Endothelial cell of hepatic sinusoid (primary cell): ENCODE measurements at regions not wholly inside any gene's neighbourhood (a gene's known extent, or its start where the extent isn't known, plus 50 kb on each side); places are given as distances from the start of the nearest gene placed in this dataset.

ENCODE experiments used
- in situ Hi-C: cut with HindIII; loops from 2 replicates; pipeline ENCODE4 v1.10.0; 2017; ENCODE audit warnings: low sequenced_read_pairs

DNA sequence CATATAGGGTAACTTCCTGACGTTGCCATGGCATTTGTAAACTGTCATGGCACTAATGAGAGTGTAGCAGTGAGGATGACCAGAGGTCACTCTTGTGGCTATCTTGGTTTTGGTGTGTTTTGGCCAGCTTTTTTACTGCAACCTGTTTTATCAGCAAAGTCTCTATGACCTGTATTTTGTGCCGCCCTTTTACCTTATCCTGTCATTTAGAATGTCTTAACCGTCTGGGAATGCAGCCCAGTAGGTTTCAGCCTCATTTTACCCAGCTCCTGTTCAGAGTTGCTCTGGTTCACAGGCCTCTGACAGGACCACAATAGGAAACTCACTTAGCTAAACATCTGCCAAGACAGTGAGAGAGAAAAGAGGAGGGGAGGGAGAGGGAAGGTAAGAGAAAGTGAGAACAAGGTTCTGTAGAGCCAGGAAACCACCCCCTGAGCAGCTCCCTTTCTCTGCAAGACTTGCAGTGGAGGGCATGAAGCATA, 64.8 kb upstream of the PLEKHG3 start:
- in situ Hi-C loops, result no loop called here

DNA sequence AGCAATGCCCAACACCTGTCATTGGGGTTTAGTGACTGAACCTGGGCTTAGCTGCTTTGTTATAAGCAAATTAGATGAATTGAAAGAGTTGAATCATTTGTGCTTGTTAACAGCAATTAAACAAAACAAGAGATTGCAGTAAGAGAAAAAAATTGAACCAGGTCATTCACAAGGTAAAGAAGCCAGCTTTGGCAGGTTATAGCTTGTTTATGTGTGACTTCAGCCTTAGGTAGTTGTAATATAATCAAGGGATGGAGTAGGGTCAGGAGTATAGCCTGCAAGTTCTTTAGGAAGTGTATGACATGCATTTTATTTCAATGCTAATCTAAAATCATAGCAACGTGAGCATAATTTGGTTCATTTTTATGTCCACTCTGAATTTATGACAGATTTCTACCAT, 63.4 kb upstream of the PLEKHG3 start:
- in situ Hi-C loops, result loop anchor here (5.0 kb wide), 1 partner anchor 99 kb away; the partner anchor contains the start of gene HSPA2

DNA sequence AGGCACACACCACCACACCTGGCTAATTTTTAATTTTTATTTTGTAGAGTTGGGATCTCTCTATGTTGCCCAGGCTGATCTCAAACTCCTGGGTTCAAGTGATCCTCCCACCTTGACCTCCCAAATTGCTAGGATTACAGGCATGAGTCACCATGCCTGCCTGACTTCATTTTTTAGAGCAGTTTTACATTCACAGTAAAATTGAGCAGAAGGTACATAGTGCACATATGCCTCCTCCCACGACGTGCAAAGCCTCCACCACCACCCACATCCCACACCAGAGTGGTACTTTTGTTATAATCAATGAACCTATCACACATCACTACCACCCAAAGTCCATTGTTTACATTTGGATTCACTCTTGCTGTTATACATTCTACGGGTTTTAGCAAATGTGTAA, 62.5 kb upstream of the PLEKHG3 start:
- in situ Hi-C loops, result loop anchor here (5.0 kb wide), 1 partner anchor 99 kb away; the partner anchor contains the start of gene HSPA2

DNA sequence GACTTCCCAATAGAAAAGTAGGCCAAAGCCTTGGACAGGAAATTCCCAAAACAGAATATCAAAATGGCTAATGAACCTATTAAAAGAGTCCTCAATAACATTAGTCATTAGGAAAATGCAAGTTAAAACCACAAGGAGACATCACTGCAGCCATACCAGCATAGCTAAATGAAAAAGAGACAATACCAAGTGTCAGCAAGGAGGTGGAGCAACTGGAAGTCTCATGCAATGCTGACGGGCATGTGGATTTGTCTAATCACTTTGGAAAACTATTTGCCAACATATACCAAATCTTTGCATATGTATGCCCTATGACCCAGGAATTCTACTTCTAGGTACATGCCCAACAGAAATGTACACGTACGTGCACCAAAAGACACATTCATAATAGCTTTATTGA, 60.5 kb upstream of the PLEKHG3 start:
- in situ Hi-C loops, result loop anchor here (5.0 kb wide), 1 partner anchor 101 kb away; the partner anchor contains the start of gene HSPA2

DNA sequence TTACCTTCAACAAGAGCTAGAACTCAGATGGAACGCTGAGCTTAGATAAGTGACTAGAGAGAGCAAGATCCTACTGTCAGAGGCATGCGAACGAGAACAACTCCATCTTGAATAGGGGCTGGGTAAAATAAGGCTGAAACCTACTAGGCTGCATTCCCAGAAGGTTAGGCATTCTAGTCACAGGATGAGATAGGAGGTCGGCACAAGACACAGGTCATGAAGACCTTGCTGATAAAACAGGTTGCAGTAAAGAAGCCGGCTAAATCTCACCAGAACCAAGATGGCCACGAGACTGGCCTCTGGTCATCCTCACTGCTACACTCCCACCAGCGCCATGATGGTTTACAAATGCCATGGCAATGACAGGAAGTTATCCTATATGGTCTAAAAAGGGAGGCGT, 59.6 kb upstream of the PLEKHG3 start:
- in situ Hi-C loops, result loop anchor here (5.0 kb wide), 1 partner anchor 102 kb away; the partner anchor contains the start of gene HSPA2

DNA sequence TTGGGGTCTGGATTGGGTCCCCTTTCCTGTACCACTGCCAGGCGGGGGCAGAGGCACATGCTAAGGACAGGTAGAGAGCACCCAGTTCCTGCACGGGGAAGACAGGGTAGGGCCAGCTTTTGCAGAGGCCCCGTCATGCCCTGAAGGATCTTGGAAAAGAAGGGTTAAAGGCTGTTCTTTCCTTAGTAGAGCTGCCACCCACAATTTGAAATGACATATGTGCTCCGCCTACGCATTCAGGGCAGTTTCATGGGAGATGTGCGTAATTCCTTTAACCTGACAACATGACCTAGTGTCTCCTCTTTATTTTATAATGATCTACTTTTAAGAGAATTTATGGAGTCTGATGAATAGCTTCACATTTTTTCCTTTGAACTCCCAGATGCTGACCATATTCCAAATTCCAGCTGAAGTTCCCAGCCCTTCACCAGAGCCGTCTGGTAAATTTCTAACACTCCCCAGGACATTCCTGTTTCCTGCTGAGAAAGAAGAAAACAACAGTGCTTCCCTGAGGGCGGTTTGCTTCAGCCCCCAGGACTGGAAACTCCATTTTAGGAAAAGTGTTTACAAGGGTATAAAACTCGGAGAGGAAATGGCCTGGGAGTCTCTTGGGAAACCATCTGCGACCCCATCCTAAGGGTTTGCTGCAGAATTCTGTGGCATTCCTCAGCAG, 58.9 kb upstream of the PLEKHG3 start:
- in situ Hi-C loops, result no loop called here

DNA sequence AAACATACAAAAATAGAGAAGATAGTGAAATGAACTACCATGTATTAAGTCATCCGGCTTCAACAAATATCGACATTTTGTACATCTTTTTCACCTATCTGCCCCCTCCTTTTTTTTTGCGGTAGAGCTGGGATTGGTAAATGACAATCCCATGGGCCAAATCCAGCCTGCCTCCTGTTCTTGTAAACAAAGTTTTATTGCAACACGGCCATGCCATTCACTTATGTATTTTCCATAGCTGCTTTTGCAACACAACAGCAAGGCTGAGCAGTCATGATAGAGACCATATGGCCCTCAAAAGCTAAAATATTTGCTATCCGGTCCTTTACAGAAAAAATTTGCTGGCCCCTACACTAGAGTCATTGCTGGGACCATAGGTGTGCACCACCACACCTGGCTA, 58.1 kb upstream of the PLEKHG3 start:
- in situ Hi-C loops, result no loop called here

DNA sequence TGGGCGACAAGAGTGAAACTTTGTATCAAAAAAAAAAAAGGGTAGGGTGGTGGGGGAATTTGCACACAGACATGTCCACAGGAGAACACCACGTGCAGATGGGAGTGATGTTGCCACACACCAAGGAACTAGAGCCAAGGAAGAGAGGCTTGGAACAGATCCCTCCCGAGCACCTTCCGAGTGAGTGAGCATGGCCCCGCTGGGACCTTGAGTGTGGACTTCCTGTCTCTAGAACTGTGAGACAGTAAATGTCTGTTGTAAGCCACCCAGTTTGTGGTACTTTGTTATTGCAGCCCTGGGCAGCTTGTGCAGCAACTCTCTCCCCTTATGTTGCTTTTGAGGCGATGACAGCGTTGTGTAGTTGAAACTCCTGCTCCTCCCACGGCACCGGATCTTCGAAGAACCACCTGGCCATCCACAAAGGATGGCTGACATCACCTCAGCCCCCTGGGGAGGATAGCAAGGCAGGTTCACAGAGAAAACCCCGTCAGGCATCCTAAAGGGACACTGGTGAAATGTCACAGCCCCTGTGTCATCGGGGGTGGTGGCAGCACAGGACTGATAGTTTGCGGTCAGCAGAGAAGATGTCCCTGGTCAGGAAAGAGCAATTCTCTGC, 54.7 kb upstream of the PLEKHG3 start:
- in situ Hi-C loops, result no loop called here

DNA sequence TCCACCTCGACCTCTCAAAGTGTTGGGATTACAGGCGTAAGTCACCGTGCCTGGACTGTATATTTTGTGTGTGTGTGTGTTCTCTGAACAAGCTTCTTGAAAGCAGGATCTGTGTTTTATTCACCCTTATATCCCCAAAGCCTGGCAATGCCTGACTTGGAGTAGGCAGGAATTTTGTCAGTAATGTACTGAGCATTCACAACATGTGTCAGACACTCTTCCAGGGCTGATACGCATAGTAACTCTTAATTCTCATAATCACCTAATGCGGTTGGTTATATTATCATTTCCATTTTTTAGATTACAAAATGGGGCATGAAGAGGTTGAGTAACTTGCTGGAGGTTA, 50.4 kb upstream of the PLEKHG3 start:
- in situ Hi-C loops, result loop anchor here (5.0 kb wide), 1 partner anchor 58 kb away; no protein-coding TSS in a partner anchor

DNA sequence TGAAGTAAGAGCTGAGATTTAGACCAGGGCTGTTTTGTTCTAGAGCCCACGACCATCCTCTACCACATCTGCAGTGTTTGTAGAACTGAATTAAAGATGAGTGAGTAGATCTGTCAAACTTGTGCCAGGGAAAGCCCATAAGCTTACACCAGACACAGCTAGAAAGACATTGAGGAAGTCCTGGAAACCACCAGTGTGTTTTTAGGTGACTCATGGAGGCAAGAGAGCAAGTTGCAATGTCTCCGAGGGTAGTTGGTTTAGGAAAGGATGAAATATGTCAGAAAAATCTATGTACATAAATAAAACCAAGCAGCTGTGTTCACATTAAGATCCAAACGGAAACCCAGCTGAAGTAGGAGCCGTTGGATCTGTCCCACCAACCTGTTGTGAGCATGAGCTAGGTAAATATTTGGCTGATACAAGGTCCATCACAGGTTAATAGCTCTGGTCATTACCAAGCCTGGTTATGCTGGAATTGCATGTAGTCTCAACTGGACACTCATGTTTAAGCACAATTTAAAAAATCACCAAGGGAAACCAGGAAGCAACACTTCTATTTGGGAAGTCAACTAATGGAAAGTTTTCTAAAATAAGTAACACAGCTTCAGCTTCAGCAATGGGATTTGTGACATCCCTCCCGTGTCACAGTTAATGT, 49.9 kb upstream of the PLEKHG3 start:
- in situ Hi-C loops, result loop anchor here (5.0 kb wide), 1 partner anchor 58 kb away; no protein-coding TSS in a partner anchor
